HCT116 (cell line): ENCODE measurements at regions not wholly inside any gene's neighbourhood (a gene's known extent, or its start where the extent isn't known, plus 50 kb on each side); places are given as distances from the start of the nearest gene placed in this dataset.

ENCODE experiments used
- ATAC-seq: fragments of 200-7000 bp; cut with Tn5 transposase; 2 replicates; pipeline ENCODE4 v1.9.1; 2020; ENCODE audit warnings: mild to moderate bottlenecking, moderate library complexity
- BruUV-seq: library from RNA; stranded (reverse); fragments of 400-500 nt; replicated peaks from 2 replicates; lab custom pipeline; 2021; lab: Mats Ljungman, UMichigan
- CTCF ChIA-PET: fragments of 300-600 bp; sonication (Branson Sonifier 250); formaldehyde crosslinking; loops from one replicate; lab custom pipeline; 2021; ENCODE audit warnings: antibody characterized with exemption; lab: Charles Lee
- POLR2A ChIA-PET: fragments of 300-600, 350-600 bp; sonication (Branson Sonifier 250); formaldehyde crosslinking; loops from one replicate; lab custom pipeline; 2021; ENCODE audit warnings: antibody characterized with exemption; lab: Charles Lee
- RAD21 ChIA-PET, 2 experiments: fragments of 300-600 bp; sonication (Branson Sonifier 250); formaldehyde crosslinking; loops; one replicate each; lab custom pipeline; 2023; ENCODE audit warnings: low total read pairs in 2 of 2; ENCODE audit not compliant: uncharacterized antibody in 2 of 2, unreplicated experiment in 2 of 2, low non-redundant PET in 1 of 2; lab: Charles Lee
- DNase-seq: peaks from one replicate; pipeline ENCODE4 v3.0.0-alpha.2; 2010; ENCODE audit warnings: low read depth, low spot score
- H2AFZ ChIP-seq: fragments of 200-600 bp; shearing (Covaris generic), sonication (generic); 2 replicates; pipeline ENCODE4 v1.6.1; 2017; ENCODE audit warnings: low read depth, mixed run types, mixed read lengths, antibody characterized with exemption, low read length; ENCODE audit not compliant: poor library complexity, severe bottlenecking
- H3K27ac ChIP-seq: 2 replicates; pipeline ENCODE4 v1.5.1; 2012; ENCODE audit warnings: low read depth, low read length
- H3K27me3 ChIP-seq: fragments of 200-600 bp; sonication (generic); 2 replicates; pipeline ENCODE4 v1.6.1; 2016; ENCODE audit warnings: mixed run types, low read length, mixed read lengths; ENCODE audit not compliant: insufficient read depth
- H3K36me3 ChIP-seq, 2 experiments: fragments of 200-500 bp in 1 of 2; fragments of 200-600 bp in 1 of 2; sonication (Bioruptor generic) in 1 of 2; sonication (generic) in 1 of 2; 2 replicates each; pipeline versions ENCODE4 v1.5.1 to v1.6.1; 2014 to 2016; ENCODE audit warnings: low read length in 2 of 2, inconsistent platforms in 1 of 2, mixed read lengths in 1 of 2, mixed run types in 1 of 2; ENCODE audit not compliant: insufficient read depth in 2 of 2, control insufficient read depth in 1 of 2
- H3K4me1 ChIP-seq, 2 experiments: fragments of 200-600 bp in 1 of 2; sonication (generic) in 1 of 2; 2 replicates each; pipeline versions ENCODE4 v1.5.1 to v1.6.1; 2012 to 2017; ENCODE audit warnings: low read length in 2 of 2, inconsistent platforms in 1 of 2, mild to moderate bottlenecking in 1 of 2, mixed read lengths in 1 of 2, mixed run types in 1 of 2, moderate library complexity in 1 of 2; ENCODE audit not compliant: insufficient read depth in 2 of 2, control insufficient read depth in 1 of 2
- H3K4me2 ChIP-seq: fragments of 200-600 bp; sonication (generic); 2 replicates; pipeline ENCODE4 v1.6.1; 2017; ENCODE audit warnings: mixed run types, low read length, mixed read lengths
- H3K4me3 ChIP-seq, 2 experiments: fragments of 200-600 bp in 1 of 2; sonication (generic) in 1 of 2; replicated peaks in 1 of 2; 2 replicates each; pipeline ENCODE4 v1.5.1; 2011 to 2016; ENCODE audit warnings: low read length in 2 of 2, control low read depth in 1 of 2, low read depth in 1 of 2, mild to moderate bottlenecking in 1 of 2, mixed read lengths in 1 of 2, mixed run types in 1 of 2
- H3K79me2 ChIP-seq: fragments of 200-600 bp; sonication (generic); 2 replicates; pipeline ENCODE4 v1.6.1; 2017; ENCODE audit warnings: mild to moderate bottlenecking, mixed run types, low read length, moderate library complexity, mixed read lengths; ENCODE audit not compliant: insufficient read depth
- H3K9ac ChIP-seq: fragments of 200-600 bp; sonication (generic); 2 replicates; pipeline ENCODE4 v1.6.1; 2016; ENCODE audit warnings: low read length, mixed read lengths
- H3K9me2 ChIP-seq: fragments of 200-600 bp; sonication (generic), shearing (Covaris generic); 2 replicates; pipeline ENCODE4 v1.6.1; 2017; ENCODE audit warnings: mixed run types, mild to moderate bottlenecking, moderate library complexity; ENCODE audit not compliant: insufficient read depth
- H3K9me3 ChIP-seq, 2 experiments: fragments of 200-500 bp in 1 of 2; fragments of 200-600 bp in 1 of 2; sonication (Bioruptor generic) in 1 of 2; sonication (generic) in 1 of 2; 2 replicates each; pipeline ENCODE4 v1.6.1; 2014 to 2017; ENCODE audit warnings: low read length in 2 of 2, mixed read lengths in 2 of 2, inconsistent platforms in 1 of 2, low read depth in 1 of 2, mild to moderate bottlenecking in 1 of 2, mixed run types in 1 of 2, moderate library complexity in 1 of 2; ENCODE audit not compliant: control insufficient read depth in 1 of 2, insufficient read depth in 1 of 2
- H4K20me1 ChIP-seq: fragments of 200-600 bp; sonication (generic), shearing (Covaris generic); 2 replicates; pipeline ENCODE4 v1.6.1; 2017; ENCODE audit warnings: mixed run types, mild to moderate bottlenecking, moderate library complexity; ENCODE audit not compliant: insufficient read depth
- ATF3 ChIP-seq: IDR thresholded peaks from 2 replicates; pipeline ENCODE4 v1.6.1; 2012
- CBX3 ChIP-seq: IDR thresholded peaks from 2 replicates; pipeline ENCODE4 v1.6.1; 2012; ENCODE audit warnings: low read depth
- CEBPB ChIP-seq: IDR thresholded peaks from 2 replicates; pipeline ENCODE4 v1.6.1; 2012; ENCODE audit warnings: low read depth
- CTCF ChIP-seq, 3 experiments: fragments of 200-600 bp in 1 of 3; sonication (generic) in 1 of 3; IDR thresholded peaks in 2 of 3; conservative IDR thresholded peaks in 1 of 3; 2 replicates each; pipeline ENCODE4 v1.5.1; 2012 to 2017; ENCODE audit warnings: low read depth in 2 of 3, low read length in 2 of 3, antibody characterized with exemption in 1 of 3, borderline replicate concordance in 1 of 3, control low read depth in 1 of 3, mild to moderate bottlenecking in 1 of 3, mixed read lengths in 1 of 3, mixed run types in 1 of 3, moderate library complexity in 1 of 3; ENCODE audit not compliant: insufficient read depth in 1 of 3
- ELF1 ChIP-seq: IDR thresholded peaks from 2 replicates; pipeline ENCODE4 v1.6.1; 2012; ENCODE audit warnings: low read depth, borderline replicate concordance
- EZH2 ChIP-seq: fragments of 200-600 bp; sonication (generic); IDR thresholded peaks from 2 replicates; pipeline ENCODE4 v1.6.1; 2017; ENCODE audit warnings: antibody characterized with exemption, mixed run types
- FOSL1 ChIP-seq: IDR thresholded peaks from 2 replicates; pipeline ENCODE4 v1.6.1; 2012; ENCODE audit warnings: low read depth
- JUND ChIP-seq: IDR thresholded peaks from 2 replicates; pipeline ENCODE4 v1.6.1; 2012
- RAD21 ChIP-seq: IDR thresholded peaks from 2 replicates; pipeline ENCODE4 v1.6.1; 2012; ENCODE audit warnings: low read depth, mild to moderate bottlenecking
- REST ChIP-seq: IDR thresholded peaks from 2 replicates; pipeline ENCODE4 v1.6.1; 2012; ENCODE audit warnings: low read depth
- SP1 ChIP-seq: IDR thresholded peaks from 2 replicates; pipeline ENCODE4 v1.6.1; 2012; ENCODE audit warnings: low read depth
- SRF ChIP-seq: IDR thresholded peaks from 2 replicates; pipeline ENCODE4 v1.6.1; 2012; ENCODE audit warnings: low read depth
- TCF7L2 ChIP-seq: IDR thresholded peaks from 2 replicates; pipeline ENCODE4 v1.7.0; 2011; ENCODE audit warnings: borderline replicate concordance, inconsistent platforms; ENCODE audit not compliant: insufficient read depth, insufficient read length; ENCODE audit errors: extremely low read depth
- ZBTB33 ChIP-seq: IDR thresholded peaks from 2 replicates; pipeline ENCODE4 v1.6.1; 2011; ENCODE audit warnings: mild to moderate bottlenecking, low read length, moderate library complexity; ENCODE audit not compliant: insufficient replicate concordance; ENCODE audit errors: extremely low read depth
- ZFX ChIP-seq: fragments of 450-650 bp; IDR thresholded peaks from 2 replicates; pipeline ENCODE4 v1.6.1; 2017
- intact Hi-C: fragments of 100-400 bp; cut with micrococcal nuclease; formaldehyde crosslinking; loops from 2 replicates; pipeline ENCODE4 v1.10.0; 2022

- RAD21 ChIA-PET: no interaction called here
- Histone ChIP-seq H3K27ac (no peak overlapping the region), H3K4me2 (no peak overlapping the region), H3K79me2 (no peaks in the 10 kb centered on the region), H3K4me3 (no peak overlapping the region), H3K9me3 (no peaks in the 10 kb centered on the region), H3K9me2 (no peaks in the 10 kb centered on the region), H4K20me1 (no peaks in the 10 kb centered on the region), H3K27me3 (no peaks in the 10 kb centered on the region), H3K9ac (no peak overlapping the region), H3K4me1 (no peaks in the 10 kb centered on the region; a peak in 1 of 4 replicates), H3K36me3 (no peaks in the 10 kb centered on the region), H2AFZ (no peak overlapping the region)
- no TSS peak for BruUV-seq
- intact Hi-C loops: no loop called here
- peak; percentile 22 for DNase-seq
- POLR2A ChIA-PET: no interaction called here
- CTCF ChIA-PET: no interaction called here
- TF ChIP-seq FOSL1 (no peak), CBX3 (no peak), TCF7L2 (no peak), SRF (no peak), RAD21 (no peak), ELF1 (no peak), ATF3 (no peak), SP1 (no peak), CEBPB (no peak), EZH2 (no peak), ZBTB33 (no peak), ZFX (no peak), REST (no peak), JUND (no peak), CTCF (IDR thresholded peaks at IDR 0.05 in 2 of 3, conservative IDR thresholded peaks at IDR 0.05 in 1 of 3; ENCODE audit: borderline replicate concordance in 1 of 3, insufficient read depth in 1 of 3, low read depth in 2 of 3, low read length in 2 of 3) (no peak)
- no peak for ATAC-seq
Measured at GRCh38 chr2:212640428-212640827, 101.8 kb upstream of the ERBB4 start.
